IPS-NIHi11 (cell line): ENCODE measurements at regions not wholly inside any gene's neighbourhood (a gene's known extent, or its start where the extent isn't known, plus 50 kb on each side); places are given as distances from the start of the nearest gene placed in this dataset.
A peak's percentile ranks its signal among the peaks of the same experiment; 100 is the strongest.

Source experiments
- DNase-seq: peaks from one replicate; pipeline ENCODE4 v3.0.0; 2012; ENCODE audit warnings: mixed read lengths, low spot score

DNA sequence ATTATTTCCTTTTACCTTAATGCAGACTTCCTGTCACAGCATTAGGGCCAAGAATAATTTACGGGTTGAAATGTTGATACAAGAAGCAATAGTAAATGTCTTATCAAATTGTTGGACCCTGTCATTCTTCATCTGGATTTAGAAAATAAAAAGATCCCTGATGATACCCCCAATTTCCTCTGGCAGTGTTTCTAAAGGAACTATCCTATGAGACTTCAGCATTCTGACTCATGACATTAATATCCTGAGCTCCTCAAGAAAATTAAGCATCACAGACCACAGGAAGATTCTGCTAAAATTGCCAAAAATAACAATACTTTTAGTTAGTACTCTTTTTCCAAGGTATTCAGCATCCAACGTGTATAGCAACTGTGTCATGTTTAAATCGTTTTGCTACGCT, 490.5 kb upstream of the ANKRD30A start:
- DNase-seq: no peak

DNA sequence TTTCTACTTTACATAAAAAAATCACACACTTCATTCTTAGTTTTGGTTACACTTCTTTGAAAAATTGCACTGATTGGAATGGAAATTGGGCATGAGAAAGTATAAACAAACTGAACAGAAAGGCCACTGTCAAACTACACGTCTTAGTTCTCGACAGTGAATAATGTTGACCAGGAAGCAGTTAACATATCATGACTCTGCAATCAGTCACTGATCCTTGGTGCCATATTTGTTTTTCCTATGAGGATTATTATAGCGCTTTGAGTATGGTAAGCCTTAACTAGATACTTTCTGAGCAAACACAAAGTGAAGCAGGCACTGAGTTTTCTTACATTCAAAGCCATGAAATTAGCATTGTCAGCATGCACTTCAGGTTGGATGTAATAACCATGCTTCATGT, 495.1 kb upstream of the ANKRD30A start:
- DNase-seq: no peak

DNA sequence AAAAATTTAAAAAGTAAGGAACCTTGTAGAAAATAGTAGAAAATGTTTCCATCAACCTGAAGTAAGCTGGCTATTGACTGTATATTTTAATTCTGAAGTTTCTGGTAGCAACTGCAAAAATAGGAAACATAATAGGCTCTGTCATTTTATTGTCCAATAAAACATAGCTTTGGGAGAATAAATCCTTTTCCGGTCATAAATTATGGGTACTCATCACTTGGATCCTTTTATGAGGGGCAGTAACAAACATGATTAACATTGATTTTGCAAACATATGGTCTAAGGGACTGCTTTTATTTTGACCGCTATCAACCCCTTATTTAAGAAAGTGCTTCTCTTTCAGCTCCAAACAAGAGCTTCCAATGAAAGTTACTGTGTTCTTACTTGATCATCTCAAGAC, 495.9 kb upstream of the ANKRD30A start:
- no peak for DNase-seq

DNA sequence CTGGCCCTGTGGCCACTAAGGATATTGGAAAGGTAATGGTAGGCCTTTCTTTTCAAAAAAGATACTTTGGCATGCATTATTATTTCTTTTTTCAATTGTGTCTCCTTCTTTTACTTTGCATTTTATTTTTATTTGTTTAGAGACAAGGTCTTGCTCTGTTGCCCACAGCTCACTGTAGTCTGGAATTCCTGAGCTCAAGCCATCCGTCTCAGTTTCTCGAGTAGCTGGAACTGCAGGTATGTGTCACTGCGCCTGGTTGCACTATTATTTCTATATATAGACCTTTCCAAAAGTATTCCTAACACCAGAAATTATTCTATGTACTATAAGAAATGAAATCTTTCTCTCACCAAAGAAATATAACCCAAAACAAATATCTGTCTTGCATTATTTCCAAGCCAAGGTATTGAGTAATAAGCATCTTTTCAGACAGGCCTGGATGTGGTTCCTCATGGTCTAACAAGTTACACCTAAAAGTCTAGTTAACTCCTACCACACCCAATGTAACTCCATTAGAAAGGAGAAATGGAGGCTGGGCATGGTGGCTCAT, 500.8 kb upstream of the ANKRD30A start:
- no peak for DNase-seq

DNA sequence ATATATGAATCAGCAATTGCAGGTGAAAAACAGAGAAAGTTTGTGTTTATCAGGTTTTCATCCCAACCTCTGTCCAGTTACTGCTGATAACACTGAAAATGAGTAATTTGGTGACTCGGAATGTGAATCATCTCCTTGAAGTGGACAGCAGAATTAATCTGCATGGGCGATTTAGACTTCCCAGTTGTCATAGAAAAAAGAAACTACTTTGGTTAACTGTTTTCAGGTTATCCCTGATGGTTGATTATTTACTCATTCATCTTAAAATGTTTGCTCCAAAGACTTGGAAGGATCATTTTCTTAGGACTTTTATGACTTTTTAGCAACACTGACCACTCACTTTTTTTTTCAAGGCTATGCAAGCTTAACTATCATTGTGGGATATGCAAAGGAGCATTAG, 504.1 kb upstream of the ANKRD30A start:
- DNase-seq: no peak

DNA sequence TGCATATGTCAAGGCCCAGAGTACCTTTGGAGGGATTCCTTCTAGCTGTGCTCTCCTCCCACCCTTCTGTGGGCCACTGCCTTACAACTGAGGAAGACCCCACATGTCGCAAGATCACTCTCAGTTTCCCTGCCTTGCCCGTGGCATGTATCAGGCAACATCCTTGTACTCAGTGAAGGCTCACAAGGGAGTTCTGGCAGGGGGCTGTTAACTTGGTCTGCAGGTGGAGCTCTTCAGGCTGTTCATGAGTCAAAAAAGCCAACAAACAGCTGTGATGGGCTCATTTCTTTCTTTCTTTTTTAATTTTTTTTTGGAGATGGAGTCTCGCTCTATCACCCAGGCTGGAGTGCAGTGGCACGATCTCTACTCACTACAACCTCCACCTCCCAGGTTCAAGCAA, 513.0 kb upstream of the ANKRD30A start:
- DNase-seq: peak; percentile 49

DNA sequence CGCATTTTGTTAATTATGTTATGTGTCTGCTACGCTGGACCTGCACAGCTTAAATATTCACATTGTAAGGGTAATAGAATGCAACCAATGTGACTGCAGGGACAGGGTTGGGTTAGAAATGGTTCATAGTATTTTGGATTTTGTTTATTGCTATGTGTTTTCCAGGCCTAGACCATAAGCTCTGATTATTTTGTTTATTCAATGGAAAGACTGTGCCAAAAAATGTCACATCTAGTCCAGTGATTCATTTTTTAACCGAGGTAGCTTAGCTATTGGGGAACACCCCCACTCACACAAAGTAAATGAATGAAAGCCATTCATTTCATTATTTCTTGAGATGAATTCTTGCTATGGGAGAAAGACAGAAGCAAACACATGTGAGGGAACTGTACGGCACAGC, 516.5 kb upstream of the ANKRD30A start:
- no peak for DNase-seq

DNA sequence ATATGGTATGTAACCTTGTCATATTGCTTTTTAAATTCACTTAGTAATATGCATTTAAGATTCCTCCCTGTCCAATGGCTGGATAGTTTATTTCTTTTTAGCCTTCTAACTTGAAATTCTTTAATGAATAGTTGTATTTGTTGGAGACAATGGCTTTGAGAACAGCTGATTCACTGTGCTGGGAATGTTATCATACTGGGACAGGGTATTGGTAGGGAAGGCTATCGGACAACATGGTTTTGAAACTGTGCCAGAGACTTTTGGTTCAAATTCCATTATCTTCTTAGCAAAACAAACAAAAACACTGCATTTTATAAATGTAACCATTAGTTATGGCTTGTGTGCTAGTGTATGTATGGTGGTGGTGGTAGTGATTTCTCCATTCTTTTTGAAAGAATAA, 517.1 kb upstream of the ANKRD30A start:
- no peak for DNase-seq

DNA sequence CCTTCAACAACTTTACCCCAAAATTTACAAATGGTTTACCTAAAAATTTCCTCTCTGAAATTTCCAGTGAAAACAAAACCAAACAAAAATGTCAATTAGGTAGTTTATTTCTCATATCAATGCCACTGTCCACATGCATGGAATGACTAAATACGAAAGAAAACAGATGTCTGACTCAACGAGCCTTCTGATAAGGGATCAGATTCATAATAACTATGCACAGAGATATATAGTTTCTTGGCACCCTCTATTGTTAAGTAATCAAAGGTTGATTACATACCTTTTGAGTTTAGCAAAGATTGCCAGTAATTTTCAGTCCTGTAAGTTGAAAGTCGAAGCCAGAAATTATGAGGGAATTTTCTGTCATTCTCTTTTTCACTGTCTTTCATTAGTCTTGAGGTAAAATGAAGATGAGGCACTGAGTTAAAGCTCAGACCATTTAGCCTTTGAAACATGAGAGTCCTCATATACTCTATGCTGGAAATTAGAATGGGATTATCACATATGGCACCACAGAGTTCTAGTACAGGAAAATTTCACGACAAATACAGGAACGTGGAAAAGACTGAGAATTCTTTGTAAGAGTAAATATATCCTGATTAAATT, 519.1 kb upstream of the ANKRD30A start:
- no peak for DNase-seq

DNA sequence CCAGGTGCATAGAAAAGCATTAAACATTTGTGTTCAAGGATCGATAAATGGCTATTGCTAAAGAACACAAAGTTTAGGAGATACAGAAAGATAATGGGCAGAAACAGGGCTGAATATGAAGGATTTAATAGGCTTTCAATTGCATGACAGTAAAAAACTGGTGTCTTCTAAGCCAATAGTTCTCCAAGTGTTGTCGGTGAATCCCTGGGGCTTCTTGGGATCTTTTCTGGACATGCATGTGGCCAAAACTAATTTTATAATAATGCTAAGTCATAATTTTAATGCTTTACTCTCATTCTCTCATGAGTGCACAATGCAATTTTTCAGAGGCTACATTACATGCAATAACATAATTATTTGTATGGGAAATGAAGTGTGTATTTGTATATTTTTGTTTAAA, 521.1 kb upstream of the ANKRD30A start:
- no peak for DNase-seq

DNA sequence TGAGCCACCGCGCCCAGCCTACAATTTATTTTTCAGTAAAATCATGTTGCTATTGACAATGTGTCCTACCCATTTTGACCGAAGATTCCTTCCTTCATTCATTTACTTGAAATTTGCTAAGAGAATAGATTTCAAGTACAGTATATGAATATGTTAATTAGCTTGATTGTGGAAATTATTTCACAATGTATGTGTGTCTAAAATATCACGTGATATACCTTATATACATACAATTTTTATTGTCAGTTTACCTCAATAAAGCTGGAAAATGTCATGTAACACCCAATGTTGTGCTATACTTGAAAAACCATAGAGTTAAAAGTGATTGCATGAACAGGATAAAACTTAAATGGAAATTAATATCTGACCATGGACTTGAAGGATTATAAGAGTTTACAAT, 521.7 kb upstream of the ANKRD30A start:
- DNase-seq: no peak

DNA sequence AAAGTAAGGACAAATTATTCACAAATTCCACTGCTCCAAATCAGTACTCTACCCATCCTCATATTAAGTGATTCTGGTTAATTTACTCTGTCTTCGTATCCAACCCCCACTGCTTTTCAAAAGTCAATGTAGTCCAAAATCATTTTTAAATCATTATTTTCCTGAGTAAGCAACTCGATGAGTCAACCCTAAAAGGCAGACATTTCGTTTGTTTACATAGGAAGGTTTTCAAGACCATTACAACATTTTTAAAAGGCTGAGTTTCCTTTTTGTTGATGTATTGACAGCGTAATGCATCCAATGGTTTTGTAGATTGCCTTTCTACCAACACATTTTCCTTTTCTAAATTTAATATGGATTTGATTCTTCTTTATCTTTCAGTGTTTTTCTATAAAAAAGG, 523.0 kb upstream of the ANKRD30A start:
- no peak for DNase-seq

DNA sequence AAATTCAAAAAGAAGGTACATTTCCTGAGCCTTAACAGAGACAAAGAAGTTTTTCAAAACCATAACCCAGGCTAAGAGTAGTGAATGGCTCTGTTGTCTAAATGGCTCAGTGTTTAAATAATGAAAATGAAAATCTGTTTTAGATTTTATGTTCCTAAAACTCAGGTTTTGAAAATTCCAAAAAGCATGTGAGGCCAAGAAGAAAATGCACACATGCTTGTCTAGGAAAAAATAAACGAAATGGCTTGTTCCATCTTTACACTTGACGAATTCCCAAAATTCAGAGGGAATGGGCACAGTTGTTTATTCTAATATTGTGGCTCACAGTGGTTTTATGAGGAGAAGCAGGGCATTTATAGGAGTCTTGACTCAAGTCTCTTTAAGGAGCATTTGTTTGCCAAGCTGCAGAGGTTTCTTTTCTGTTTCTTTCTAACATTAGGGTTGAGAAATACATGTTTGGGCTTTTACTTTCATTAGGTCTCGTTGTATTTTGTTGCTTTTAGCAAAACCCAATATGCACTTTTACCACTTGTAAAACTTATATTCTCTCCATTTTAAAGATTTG, 527.6 kb upstream of the ANKRD30A start:
- DNase-seq: no peak

DNA sequence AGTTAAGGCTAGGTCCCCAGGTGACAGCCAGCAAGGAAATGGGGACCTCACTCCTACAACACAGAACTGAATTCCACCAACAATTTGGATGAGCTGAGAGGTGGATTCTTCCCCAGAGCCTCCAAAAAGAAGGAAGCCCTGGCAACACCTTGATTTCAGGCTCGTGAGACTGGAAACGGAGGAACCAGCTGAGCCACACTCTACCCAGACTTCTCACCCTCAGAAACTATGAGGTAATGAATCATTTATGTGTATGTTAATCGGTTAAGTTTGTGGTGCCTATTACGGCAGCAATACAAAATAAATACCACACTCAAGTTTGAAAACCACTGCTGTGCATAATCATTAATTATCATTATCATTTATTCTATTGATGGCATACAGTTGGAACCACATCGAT, 532.4 kb upstream of the ANKRD30A start:
- DNase-seq: no peak

DNA sequence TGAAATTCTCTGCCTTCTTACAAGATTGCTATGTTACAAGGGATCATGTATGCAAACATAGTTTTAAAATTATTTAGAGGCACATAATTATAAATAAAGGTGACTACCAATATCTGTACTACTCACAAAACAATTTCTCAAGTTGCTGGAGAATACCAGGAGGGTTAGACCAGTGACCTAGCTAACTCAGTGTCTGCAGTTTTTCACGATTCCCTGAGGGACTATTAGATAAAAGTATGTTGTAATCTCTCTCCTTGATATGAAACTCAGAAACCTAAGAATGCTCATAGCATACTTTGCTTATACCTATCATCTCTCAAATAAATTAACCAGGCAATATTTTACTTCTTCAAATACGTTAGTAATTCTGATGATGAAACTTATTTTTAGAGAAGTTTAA, 534.0 kb upstream of the ANKRD30A start:
- DNase-seq: no peak

DNA sequence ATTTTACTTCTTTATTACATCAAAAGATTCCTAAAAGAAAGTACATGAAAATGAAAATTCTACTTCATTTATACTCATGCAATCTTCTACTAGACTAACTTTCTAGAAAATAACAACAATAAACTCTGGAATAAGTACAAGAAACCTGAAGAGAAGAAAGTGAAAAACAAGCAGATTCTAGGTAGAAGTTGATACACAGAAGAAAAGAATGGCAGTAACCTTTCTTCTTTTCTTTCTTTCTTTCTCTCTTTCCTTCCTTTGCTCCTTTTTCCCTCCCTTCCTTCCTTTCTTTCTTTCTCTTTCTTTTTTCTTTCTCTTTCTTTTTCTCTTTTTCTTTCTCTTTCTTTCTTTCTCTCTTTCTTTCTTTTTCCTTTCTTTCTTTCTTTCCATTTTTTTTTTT, 541.7 kb upstream of the ANKRD30A start:
- DNase-seq: no peak

DNA sequence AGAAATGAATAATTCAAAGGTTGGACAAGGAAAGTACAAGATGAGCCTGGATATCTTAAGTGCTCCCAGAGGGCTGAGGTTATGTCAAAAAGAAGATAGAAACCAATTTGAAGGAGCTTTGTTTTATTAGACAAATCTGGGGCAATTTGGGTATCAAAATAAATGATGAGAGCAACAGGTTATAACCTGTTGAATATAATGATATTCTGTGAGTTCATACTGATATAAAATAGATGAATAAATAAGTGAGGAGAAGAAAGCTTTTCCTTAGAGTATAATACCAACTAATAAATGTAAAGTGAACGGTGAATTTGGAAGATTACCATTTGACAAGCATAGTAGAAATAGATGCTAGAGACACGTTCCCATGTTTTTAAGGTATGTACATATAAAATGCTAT, 544.2 kb upstream of the ANKRD30A start:
- DNase-seq: no peak

DNA sequence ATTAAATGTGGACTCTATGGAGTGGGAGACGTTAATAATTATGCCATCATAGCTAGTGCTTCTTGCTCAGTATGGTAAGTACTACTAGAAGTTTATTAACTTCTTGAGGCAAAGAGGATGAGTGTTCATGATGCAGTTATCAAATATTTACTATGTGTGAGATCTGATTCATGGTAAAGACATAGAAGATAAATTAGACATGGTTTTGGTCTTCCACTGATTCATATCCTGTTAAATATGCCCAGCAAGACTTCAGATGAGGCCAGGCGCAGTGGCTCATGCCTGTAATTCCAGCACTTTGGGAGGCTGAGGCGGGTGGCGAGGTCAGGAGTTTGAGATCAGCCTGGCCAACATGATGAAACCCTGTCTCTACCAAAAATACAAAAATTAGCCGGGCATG, 547.1 kb upstream of the ANKRD30A start:
- no peak for DNase-seq

DNA sequence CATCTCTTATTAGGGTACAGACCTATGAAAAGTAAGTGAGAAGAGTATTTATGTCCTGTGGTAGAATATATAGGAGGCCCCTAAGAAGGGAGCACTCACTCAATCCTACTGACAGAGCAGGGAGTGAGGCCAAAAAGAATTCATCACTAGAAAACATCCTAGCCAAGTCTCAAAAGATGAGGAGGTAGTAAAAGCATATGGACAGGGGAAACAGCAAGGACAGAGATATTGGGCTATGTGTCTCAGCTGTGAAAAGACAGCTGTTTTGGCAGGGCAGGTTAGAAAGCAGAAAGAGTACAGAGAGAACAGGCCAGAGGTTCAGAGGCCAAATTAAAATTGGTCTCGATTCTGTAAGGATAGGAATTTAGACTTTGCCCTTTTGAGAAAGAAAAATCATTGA, 548.3 kb upstream of the ANKRD30A start:
- no peak for DNase-seq

DNA sequence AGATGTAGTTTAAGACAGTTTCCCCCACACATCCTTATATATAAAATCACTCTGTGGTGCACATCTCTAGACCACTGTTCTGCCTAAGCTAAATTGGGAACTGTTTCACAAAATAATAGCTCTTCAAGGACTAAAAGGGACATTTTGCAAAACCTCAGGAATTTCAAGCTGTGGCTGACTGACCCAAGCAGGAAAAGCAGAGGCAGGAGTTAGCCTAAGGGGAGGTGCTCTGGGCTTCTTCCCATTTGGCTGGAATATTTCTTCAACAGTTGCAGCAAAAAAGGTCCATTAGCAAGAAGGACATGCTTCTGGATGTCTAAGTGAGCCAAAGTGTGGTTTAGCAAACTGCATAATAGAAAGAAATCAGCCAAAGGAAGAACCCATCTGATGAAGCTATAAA, 551.2 kb upstream of the ANKRD30A start:
- DNase-seq: no peak

DNA sequence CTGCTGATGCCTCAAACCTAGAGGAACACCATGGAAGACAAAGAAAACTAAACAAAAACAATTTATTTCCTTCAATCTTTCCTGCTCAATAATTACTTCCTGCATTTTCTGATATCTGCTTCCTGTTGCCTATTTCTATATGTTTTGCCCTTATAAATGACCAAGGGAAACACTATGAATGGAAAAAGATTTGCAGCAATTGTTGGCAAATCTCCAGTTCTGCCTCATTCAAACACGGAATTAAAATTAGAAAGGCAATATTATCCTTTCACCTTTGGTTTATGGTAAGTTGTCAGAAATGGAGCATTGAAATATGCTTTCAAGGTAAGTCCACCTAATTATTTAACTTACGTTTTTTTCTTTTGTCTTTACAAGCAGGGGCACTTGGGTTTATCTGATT, 552.2 kb upstream of the ANKRD30A start:
- DNase-seq: no peak

DNA sequence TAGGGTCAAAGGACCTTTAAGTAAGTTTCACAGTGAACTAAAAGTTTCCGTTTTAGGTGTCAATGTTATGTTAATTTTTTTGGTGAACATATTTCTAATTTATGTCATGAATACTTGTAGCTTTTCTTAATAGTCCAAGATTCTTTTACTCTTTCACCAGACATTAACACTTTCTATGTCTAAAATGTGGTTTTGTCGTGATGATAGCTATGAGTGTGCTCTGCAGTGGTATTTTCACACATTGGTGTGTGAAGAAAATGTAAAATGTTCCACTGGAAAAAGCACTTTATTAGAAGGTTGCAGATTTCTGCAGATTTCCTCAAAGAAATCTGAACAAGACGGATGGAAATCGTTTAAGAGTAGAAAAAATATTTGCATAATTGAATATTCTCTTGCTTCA, 561.0 kb upstream of the ANKRD30A start:
- DNase-seq: no peak

DNA sequence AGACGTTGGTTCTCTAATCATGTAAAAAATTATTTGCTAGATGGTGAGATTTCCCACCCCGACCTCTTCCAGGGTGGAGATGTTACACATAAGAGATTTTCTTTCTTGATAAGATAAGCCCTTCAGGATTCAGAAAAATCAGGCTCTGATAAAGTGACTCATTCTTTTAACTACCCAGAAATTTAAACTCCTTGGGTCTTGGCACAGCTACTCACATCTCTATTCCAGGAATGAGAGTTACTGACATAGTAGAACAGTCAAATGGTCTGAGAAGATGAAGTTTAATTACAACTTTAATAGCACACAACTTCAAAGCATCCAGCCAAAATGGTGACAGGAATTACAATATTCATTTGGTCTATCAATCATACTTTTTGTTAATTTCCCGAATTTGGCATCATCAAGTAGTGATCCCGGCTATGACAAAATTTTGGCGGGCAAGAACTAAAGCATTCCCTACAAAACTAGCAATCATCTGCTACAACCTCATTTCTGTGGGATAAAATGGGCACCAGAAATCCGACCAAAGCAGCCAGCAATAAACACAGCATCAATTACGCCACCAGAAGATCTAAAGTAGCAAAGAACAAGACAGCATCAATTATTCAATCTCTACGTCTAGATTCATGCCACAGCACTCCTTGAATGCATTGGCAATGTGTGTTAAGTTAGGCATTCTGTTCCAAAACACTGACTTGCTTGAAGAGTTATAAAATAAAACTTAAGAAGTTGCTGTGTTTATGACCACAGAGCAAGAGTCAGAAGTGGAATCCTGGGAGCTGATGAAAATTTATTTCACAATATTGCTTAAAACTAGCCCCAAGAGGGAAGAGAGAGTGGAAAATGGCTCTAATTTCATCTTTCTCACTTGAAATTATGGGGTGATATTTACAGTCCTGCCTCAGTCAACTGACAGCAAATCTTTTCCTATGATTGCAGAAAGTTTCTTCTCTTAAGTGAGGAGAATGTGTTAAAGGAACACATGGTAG, 565.7 kb upstream of the ANKRD30A start:
- DNase-seq: no peak
